OCI-LY1 (cell line): ENCODE measurements at regions not wholly inside any gene's neighbourhood (a gene's known extent, or its start where the extent isn't known, plus 50 kb on each side); places are given as distances from the start of the nearest gene placed in this dataset.

ENCODE experiments used
- H2AFZ ChIP-seq: fragments of 200-600 bp; sonication (generic), shearing (Covaris generic); 2 replicates; pipeline ENCODE4 v1.6.0; 2014; ENCODE audit warnings: antibody characterized with exemption, mild to moderate bottlenecking, low read length
- H3F3A ChIP-seq: fragments of 200-600 bp; sonication (generic), shearing (Covaris generic); 2 replicates; pipeline ENCODE4 v1.6.0; 2014; ENCODE audit warnings: mild to moderate bottlenecking, antibody characterized with exemption, low read length, moderate library complexity; ENCODE audit not compliant: insufficient read depth
- H3K27ac ChIP-seq: fragments of 200-600 bp; sonication (generic); 2 replicates; pipeline ENCODE4 v1.5.1; 2014; ENCODE audit warnings: low read length, mixed run types, mild to moderate bottlenecking, low read depth; ENCODE audit not compliant: poor library complexity, severe bottlenecking
- H3K27me3 ChIP-seq: fragments of 200-600 bp; sonication (generic); 2 replicates; pipeline ENCODE4 v1.6.0; 2014; ENCODE audit warnings: antibody characterized with exemption, mild to moderate bottlenecking, low read length, moderate library complexity; ENCODE audit not compliant: insufficient read depth
- H3K36me3 ChIP-seq: fragments of 200-600 bp; sonication (generic); 2 replicates; pipeline ENCODE4 v1.6.1; 2014; ENCODE audit warnings: mild to moderate bottlenecking, antibody characterized with exemption, low read length, moderate library complexity, mixed read lengths; ENCODE audit not compliant: insufficient read depth
- H3K4me1 ChIP-seq: fragments of 200-600 bp; sonication (generic); 2 replicates; pipeline ENCODE4 v1.5.1; 2014; ENCODE audit warnings: mild to moderate bottlenecking, low read length, moderate library complexity; ENCODE audit not compliant: insufficient read depth, severe bottlenecking
- H3K4me2 ChIP-seq: fragments of 200-600 bp; sonication (generic), shearing (Covaris generic); 2 replicates; pipeline ENCODE4 v1.6.1; 2014; ENCODE audit warnings: low read length
- H3K4me3 ChIP-seq: fragments of 200-600 bp; sonication (generic); 2 replicates; pipeline ENCODE4 v1.5.1; 2014; ENCODE audit warnings: low read length, low read depth, mild to moderate bottlenecking, mixed read lengths; ENCODE audit not compliant: poor library complexity, severe bottlenecking
- H3K79me2 ChIP-seq: fragments of 200-600 bp; shearing (Covaris generic); 2 replicates; pipeline ENCODE4 v1.6.1; 2016; ENCODE audit warnings: mixed run types, low read length, mixed read lengths; ENCODE audit not compliant: insufficient read depth
- H3K9ac ChIP-seq: fragments of 200-600 bp; sonication (generic), shearing (Covaris generic); 2 replicates; pipeline ENCODE4 v1.6.1; 2014; ENCODE audit warnings: mild to moderate bottlenecking, low read length, mixed read lengths
- H3K9me2 ChIP-seq: fragments of 200-600 bp; sonication (generic), shearing (Covaris generic); 2 replicates; pipeline ENCODE4 v1.6.1; 2014; ENCODE audit warnings: low read depth, mild to moderate bottlenecking, low read length, mixed read lengths
- H3K9me3 ChIP-seq: fragments of 200-600 bp; shearing (Covaris generic); 2 replicates; pipeline ENCODE4 v1.6.1; 2014; ENCODE audit warnings: low read length, mixed read lengths
- H4K20me1 ChIP-seq: fragments of 200-600 bp; sonication (generic), shearing (Covaris generic); 2 replicates; pipeline ENCODE4 v1.6.0; 2016; ENCODE audit warnings: mild to moderate bottlenecking, low read length; ENCODE audit not compliant: insufficient read depth
- EZH2 ChIP-seq: fragments of 200-600 bp; sonication (generic), shearing (Covaris generic); IDR thresholded peaks from 2 replicates; pipeline ENCODE4 v1.8.0; 2017; ENCODE audit warnings: borderline replicate concordance, mixed run types, mild to moderate bottlenecking, antibody characterized with exemption, low read length, moderate library complexity, mixed read lengths
- TF ChIP-seq, protein P1 (sequence below): fragments of 200-600 bp; sonication (generic), shearing (Covaris generic); IDR thresholded peaks from 2 replicates; pipeline ENCODE4 v1.5.1; 2017; ENCODE audit warnings: mild to moderate bottlenecking, antibody characterized with exemption, low read length, moderate library complexity, mixed read lengths

GRCh38 chr12:89278862-89279261 is 73.4 kb downstream of the DUSP6 start:
- TF ChIP-seq, protein P1, sequence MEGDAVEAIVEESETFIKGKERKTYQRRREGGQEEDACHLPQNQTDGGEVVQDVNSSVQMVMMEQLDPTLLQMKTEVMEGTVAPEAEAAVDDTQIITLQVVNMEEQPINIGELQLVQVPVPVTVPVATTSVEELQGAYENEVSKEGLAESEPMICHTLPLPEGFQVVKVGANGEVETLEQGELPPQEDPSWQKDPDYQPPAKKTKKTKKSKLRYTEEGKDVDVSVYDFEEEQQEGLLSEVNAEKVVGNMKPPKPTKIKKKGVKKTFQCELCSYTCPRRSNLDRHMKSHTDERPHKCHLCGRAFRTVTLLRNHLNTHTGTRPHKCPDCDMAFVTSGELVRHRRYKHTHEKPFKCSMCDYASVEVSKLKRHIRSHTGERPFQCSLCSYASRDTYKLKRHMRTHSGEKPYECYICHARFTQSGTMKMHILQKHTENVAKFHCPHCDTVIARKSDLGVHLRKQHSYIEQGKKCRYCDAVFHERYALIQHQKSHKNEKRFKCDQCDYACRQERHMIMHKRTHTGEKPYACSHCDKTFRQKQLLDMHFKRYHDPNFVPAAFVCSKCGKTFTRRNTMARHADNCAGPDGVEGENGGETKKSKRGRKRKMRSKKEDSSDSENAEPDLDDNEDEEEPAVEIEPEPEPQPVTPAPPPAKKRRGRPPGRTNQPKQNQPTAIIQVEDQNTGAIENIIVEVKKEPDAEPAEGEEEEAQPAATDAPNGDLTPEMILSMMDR = no peak
- TF ChIP-seq EZH2 = no peak
- no peaks in the 10 kb centered on the region for H3K4me1 ChIP-seq

DNA sequence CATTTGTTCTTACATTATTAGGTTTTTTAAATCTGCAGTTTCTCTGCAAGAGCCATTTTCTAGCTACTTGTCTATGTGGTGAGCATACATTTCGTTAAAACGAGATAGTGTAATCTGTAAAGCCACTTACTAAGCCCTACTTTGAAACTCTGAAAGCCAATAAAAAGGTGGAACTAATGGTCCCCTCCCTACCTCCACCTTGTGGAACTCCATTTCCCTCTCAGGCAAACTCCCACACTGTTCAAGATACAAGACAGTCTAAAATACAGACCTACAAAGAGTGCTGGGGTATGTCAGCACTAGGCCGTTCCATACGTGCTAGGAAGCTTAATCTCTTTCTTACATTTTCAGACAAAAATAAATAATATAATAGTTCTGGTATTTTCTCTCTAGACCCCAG is 74.1 kb downstream of the DUSP6 start:
- Histone ChIP-seq H3K9ac (no peak overlapping the region), H3K4me3 (no peak overlapping the region), H3K4me2 (no peak overlapping the region), H3K9me2 (no peaks in the 10 kb centered on the region), H3K9me3 (no peaks in the 10 kb centered on the region), H3F3A (no peaks in the 10 kb centered on the region), H2AFZ (no peak overlapping the region), H4K20me1 (no peaks in the 10 kb centered on the region), H3K27me3 (no peaks in the 10 kb centered on the region), H3K36me3 (no peaks in the 10 kb centered on the region), H3K79me2 (no peaks in the 10 kb centered on the region), H3K27ac (no peak overlapping the region), H3K4me1 (no peaks in the 10 kb centered on the region)
- TF ChIP-seq EZH2 = no peak
- TF ChIP-seq, protein P1 = no peak

More at GRCh38 chr12:89278862-89279261, 73.4 kb downstream of the DUSP6 start:
- Histone ChIP-seq H3K9me2 (no peaks in the 10 kb centered on the region), H3F3A (no peaks in the 10 kb centered on the region), H3K4me2 (no peak overlapping the region), H2AFZ (no peak overlapping the region), H3K9ac (no peak overlapping the region), H3K27me3 (no peaks in the 10 kb centered on the region), H3K27ac (no peak overlapping the region), H3K9me3 (no peaks in the 10 kb centered on the region), H3K79me2 (no peaks in the 10 kb centered on the region), H3K4me3 (no peak overlapping the region), H3K36me3 (no peaks in the 10 kb centered on the region), H4K20me1 (no peaks in the 10 kb centered on the region)

DNA sequence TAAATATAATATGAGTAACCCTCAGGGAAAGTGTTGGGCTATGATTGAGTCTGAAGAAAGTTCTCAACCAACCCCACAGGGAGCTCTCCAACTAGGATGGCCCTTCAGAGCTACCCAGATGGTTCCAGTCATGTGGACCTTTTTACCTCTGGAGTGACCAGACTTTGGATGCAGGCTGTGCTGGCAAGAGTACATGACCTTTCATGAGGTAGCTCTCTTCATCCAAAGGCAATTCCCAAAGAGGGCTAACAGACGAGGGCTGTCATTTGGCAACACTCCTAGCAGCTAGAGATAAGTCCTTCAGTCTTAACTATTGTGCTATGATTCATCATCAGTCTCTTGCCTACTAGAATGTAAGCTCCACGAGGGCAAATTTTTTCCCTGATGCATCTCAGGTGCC is 75.4 kb downstream of the DUSP6 start:
- no peaks in the 10 kb centered on the region for H3K27me3 ChIP-seq
- TF ChIP-seq EZH2 = no peak
- TF ChIP-seq, protein P1 = no peak
- no peaks in the 10 kb centered on the region for H4K20me1 ChIP-seq
- no peak overlapping the region for H3K4me2 ChIP-seq
- H3F3A ChIP-seq = no peaks in the 10 kb centered on the region
- H3K9ac ChIP-seq = no peak overlapping the region
- H3K4me1 ChIP-seq = no peaks in the 10 kb centered on the region
- no peaks in the 10 kb centered on the region for H3K9me3 ChIP-seq
- no peak overlapping the region for H3K27ac ChIP-seq
- H3K4me3 ChIP-seq = no peak overlapping the region
- H2AFZ ChIP-seq = no peak overlapping the region
- H3K36me3 ChIP-seq = no peaks in the 10 kb centered on the region
- no peaks in the 10 kb centered on the region for H3K79me2 ChIP-seq
- no peaks in the 10 kb centered on the region for H3K9me2 ChIP-seq
